Ishikawa (cell line): ENCODE measurements at regions not wholly inside any gene's neighbourhood (a gene's known extent, or its start where the extent isn't known, plus 50 kb on each side); places are given as distances from the start of the nearest gene placed in this dataset.

ENCODE experiments used
- EP300 ChIP-seq: IDR thresholded peaks from 2 replicates; pipeline ENCODE4 v1.6.1; 2012; ENCODE audit warnings: borderline replicate concordance
- NFIC ChIP-seq: IDR thresholded peaks from 2 replicates; pipeline ENCODE4 v1.6.1; 2012
- YY1 ChIP-seq: IDR thresholded peaks from 2 replicates; pipeline ENCODE4 v1.6.1; 2012; ENCODE audit warnings: low read depth
- ZBTB7A ChIP-seq: IDR thresholded peaks from 2 replicates; pipeline ENCODE4 v1.6.1; 2012; ENCODE audit warnings: low read depth
- TF ChIP-seq, protein P1 (sequence below): IDR thresholded peaks from 2 replicates; pipeline ENCODE4 v1.6.1; 2012; ENCODE audit warnings: low read depth, mild to moderate bottlenecking

DNA sequence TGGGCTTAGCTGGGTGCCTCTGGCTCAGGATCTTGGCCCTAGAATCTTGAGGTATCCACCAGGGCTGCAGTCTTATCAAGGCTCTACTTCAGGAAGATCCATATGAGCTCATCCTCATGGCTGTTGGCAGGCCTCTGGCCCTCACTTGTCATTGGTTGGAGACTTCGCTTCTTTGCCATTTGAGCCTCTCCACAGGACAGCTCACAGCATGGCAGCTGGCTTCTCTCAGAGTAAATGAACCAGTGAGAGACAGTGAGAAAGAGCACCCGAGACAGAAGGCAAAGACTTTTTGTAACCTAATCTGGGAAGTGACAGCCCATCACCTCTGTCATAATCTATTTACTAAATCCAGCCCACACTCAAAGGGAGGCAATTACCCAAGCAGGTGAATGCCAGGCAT lies 236.8 kb downstream of the GPAT3 start:
- TF ChIP-seq, protein P1, sequence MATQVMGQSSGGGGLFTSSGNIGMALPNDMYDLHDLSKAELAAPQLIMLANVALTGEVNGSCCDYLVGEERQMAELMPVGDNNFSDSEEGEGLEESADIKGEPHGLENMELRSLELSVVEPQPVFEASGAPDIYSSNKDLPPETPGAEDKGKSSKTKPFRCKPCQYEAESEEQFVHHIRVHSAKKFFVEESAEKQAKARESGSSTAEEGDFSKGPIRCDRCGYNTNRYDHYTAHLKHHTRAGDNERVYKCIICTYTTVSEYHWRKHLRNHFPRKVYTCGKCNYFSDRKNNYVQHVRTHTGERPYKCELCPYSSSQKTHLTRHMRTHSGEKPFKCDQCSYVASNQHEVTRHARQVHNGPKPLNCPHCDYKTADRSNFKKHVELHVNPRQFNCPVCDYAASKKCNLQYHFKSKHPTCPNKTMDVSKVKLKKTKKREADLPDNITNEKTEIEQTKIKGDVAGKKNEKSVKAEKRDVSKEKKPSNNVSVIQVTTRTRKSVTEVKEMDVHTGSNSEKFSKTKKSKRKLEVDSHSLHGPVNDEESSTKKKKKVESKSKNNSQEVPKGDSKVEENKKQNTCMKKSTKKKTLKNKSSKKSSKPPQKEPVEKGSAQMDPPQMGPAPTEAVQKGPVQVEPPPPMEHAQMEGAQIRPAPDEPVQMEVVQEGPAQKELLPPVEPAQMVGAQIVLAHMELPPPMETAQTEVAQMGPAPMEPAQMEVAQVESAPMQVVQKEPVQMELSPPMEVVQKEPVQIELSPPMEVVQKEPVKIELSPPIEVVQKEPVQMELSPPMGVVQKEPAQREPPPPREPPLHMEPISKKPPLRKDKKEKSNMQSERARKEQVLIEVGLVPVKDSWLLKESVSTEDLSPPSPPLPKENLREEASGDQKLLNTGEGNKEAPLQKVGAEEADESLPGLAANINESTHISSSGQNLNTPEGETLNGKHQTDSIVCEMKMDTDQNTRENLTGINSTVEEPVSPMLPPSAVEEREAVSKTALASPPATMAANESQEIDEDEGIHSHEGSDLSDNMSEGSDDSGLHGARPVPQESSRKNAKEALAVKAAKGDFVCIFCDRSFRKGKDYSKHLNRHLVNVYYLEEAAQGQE, result no peak
- TF ChIP-seq NFIC (no peak), YY1 (no peak), ZBTB7A (no peak), EP300 (no peak)
